ENCODE measurements at regions not wholly inside any gene's neighbourhood (a gene's known extent, or its start where the extent isn't known, plus 50 kb on each side); places are given as distances from the start of the nearest gene placed in this dataset.
A peak's percentile ranks its signal among the peaks of the same experiment; 100 is the strongest.
"Not testable (repeated sequence)": the region's sequence is repeated elsewhere in the genome, so short reads cannot be mapped to it uniquely, and the experiment has no call there.

DNA sequence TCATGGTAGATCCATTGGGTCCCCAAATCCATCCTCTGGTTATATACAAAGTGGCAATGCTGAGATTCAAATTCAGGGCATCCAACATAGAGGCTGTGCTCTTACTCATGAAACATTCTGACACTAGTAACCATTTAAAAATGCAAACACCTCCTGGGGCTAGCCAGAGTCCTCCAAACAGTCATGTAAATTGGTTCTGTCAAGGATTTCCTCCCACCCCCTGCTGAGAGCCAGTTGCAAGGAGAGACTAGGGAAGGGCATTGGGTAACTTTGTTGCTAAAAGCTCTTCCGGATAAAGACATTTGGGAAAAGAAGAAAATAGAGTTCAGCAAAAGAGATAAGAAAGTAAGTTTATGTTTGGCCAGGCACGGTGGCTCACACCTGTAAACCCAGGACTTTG, 58.3 kb downstream of the ART5 start:
- H3K27ac ChIP-seq (ENCODE audit: extremely low read length, insufficient read depth, low read length); H4K20me1 ChIP-seq (ENCODE audit: insufficient read depth, low read length); POLR2A ChIA-PET; H2AFZ ChIP-seq (ENCODE audit: low read length); DNase-seq (ENCODE audit: low spot score); H3K9me3 ChIP-seq (ENCODE audit: low read length); ATAC-seq; in situ Hi-C loops (cut with HindIII; ENCODE audit: extremely low pct_ligation_motif_present, low pct_unique_long_range_greater_than_20kb); H3K4me1 ChIP-seq (ENCODE audit: insufficient read depth, low read length); H3K27me3 ChIP-seq (ENCODE audit: control insufficient read depth in 1 of 2, insufficient read depth in 2 of 2, low read length in 2 of 2); H3K36me3 ChIP-seq (replicated peaks in 1 of 2; ENCODE audit: control insufficient read depth in 1 of 2, insufficient read depth in 2 of 2, low read length in 2 of 2); intact Hi-C loops (cut with micrococcal nuclease; ENCODE audit: unreplicated experiment); CTCF ChIA-PET (ENCODE audit: low intra/inter-chr PET ratio, low total read pairs); H3K4me2 ChIP-seq (ENCODE audit: low read depth, low read length); H3K9ac ChIP-seq (ENCODE audit: insufficient read depth, low read depth, low read length); FAIRE-seq; H3K79me2 ChIP-seq (ENCODE audit: insufficient read depth, low read length); BruUV-seq (replicated peaks); H3K4me3 ChIP-seq (replicated peaks in 1 of 3; ENCODE audit: insufficient read depth in 1 of 3, low read depth in 2 of 3, low read length in 3 of 3): not testable (repeated sequence)
- 30% methylated on average over 2 of the region's 2 CpGs for WGBS (ENCODE audit: low lambda C conversion rate)

DNA sequence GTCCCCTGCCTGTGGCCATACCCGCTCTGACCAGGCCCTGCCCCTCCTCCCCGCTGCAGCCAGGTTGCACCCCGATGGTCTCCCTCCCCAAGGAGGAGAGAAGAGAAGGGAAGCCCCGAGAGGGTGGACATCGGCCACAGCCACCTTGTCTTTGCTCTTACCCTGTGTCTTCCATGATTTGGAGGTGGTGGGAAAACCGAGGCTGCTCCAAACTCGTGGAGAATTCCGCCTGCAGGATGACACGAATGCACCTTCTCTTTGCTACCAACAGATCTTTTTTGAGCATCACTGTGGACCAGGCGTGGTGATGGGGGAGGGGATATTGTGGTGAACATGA, 60.4 kb downstream of the ART5 start:
- in situ Hi-C loops (cut with HindIII; ENCODE audit: extremely low pct_ligation_motif_present, low pct_unique_long_range_greater_than_20kb); H3K4me3 ChIP-seq (replicated peaks in 1 of 3; ENCODE audit: insufficient read depth in 1 of 3, low read depth in 2 of 3, low read length in 3 of 3); H2AFZ ChIP-seq (ENCODE audit: low read length); H3K4me2 ChIP-seq (ENCODE audit: low read depth, low read length); H3K9me3 ChIP-seq (ENCODE audit: low read length); FAIRE-seq; H4K20me1 ChIP-seq (ENCODE audit: insufficient read depth, low read length); BruUV-seq (replicated peaks); H3K79me2 ChIP-seq (ENCODE audit: insufficient read depth, low read length); H3K9ac ChIP-seq (ENCODE audit: insufficient read depth, low read depth, low read length); CTCF ChIA-PET (ENCODE audit: low intra/inter-chr PET ratio, low total read pairs); POLR2A ChIA-PET; intact Hi-C loops (cut with micrococcal nuclease; ENCODE audit: unreplicated experiment); DNase-seq (ENCODE audit: low spot score); ATAC-seq; H3K4me1 ChIP-seq (ENCODE audit: insufficient read depth, low read length); H3K36me3 ChIP-seq (replicated peaks in 1 of 2; ENCODE audit: control insufficient read depth in 1 of 2, insufficient read depth in 2 of 2, low read length in 2 of 2); H3K27ac ChIP-seq (ENCODE audit: extremely low read length, insufficient read depth, low read length); H3K27me3 ChIP-seq (ENCODE audit: control insufficient read depth in 1 of 2, insufficient read depth in 2 of 2, low read length in 2 of 2): not testable (repeated sequence)
- 12% methylated on average over 8 of the region's 10 CpGs for WGBS (ENCODE audit: low lambda C conversion rate)

DNA sequence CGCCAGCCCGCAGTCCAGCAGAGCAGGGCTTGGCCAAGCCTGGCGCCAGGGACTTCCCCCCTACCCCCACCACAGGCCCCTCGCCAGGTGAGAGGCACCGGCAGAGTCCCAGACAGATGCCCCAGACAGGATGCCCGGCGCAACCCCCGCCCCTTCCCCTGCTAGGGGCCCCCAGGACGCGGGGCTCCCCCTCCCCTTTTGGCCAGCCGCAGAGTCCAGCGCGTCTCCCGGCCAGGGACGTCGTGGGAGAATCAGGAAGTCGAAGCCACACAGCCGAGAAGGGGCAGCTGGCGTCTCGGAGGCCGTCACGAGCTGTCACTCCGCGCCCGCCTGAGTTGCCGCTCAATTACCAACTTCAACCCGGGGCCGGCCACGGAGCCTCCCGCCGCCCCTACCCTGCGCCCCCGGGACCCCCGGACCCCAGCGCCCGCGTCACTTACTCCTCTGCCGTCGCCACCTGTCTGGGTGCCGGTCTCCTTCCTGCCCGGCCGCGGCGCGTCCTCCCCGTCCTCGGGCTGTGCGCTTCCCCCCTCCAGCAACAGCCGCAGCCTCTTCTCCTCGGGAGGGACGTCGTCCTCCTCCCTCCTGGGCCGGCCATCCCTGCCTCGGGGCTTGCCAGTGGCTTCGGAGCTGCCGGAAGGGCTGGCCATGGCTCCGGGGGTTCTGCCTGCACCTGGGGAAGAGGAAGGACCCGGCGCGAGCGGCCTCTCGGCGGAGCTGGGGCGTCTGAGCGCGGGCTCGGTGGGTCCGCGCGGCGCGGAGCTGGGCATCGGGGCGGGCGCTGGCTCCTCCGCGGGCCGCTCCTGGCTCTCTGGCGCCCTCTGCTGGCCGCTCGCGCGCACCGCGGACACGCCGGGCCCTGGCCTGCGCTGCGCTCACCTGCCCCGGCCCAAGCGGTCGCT, 61.1 kb downstream of the ART5 start:
- intact Hi-C loops (cut with micrococcal nuclease; ENCODE audit: unreplicated experiment); H3K4me1 ChIP-seq (ENCODE audit: insufficient read depth, low read length); H3K9me3 ChIP-seq (ENCODE audit: low read length); FAIRE-seq; POLR2A ChIA-PET; H3K27ac ChIP-seq (ENCODE audit: extremely low read length, insufficient read depth, low read length); H3K27me3 ChIP-seq (ENCODE audit: control insufficient read depth in 1 of 2, insufficient read depth in 2 of 2, low read length in 2 of 2); H3K9ac ChIP-seq (ENCODE audit: insufficient read depth, low read depth, low read length); CTCF ChIA-PET (ENCODE audit: low intra/inter-chr PET ratio, low total read pairs); BruUV-seq (replicated peaks); H2AFZ ChIP-seq (ENCODE audit: low read length); DNase-seq (ENCODE audit: low spot score); H3K36me3 ChIP-seq (replicated peaks in 1 of 2; ENCODE audit: control insufficient read depth in 1 of 2, insufficient read depth in 2 of 2, low read length in 2 of 2); H4K20me1 ChIP-seq (ENCODE audit: insufficient read depth, low read length); H3K79me2 ChIP-seq (ENCODE audit: insufficient read depth, low read length); in situ Hi-C loops (cut with HindIII; ENCODE audit: extremely low pct_ligation_motif_present, low pct_unique_long_range_greater_than_20kb): not testable (repeated sequence)
- Histone ChIP-seq H3K4me2 (ENCODE audit: low read depth, low read length) (0 out of 2 replicates have a peak overlapping the region, but pooled peaks have one; percentile 27), H3K4me3 (replicated peaks in 1 of 3; ENCODE audit: insufficient read depth in 1 of 3, low read depth in 2 of 3, low read length in 3 of 3) (peak overlapping the region in 1 of 3 experiments; percentile 28; a peak in 2 of 6 replicates)
- WGBS (ENCODE audit: low lambda C conversion rate): 6% methylated on average over 9 of the region's 92 CpGs
- peak; percentile 80 for ATAC-seq
- TF ChIP-seq STAG1 (CRISPR knock-in tag; IDR thresholded peaks at IDR 0.05) (peak; percentile 53), CTCF (CRISPR knock-in tag; IDR thresholded peaks at IDR 0.05) (peak; percentile 54), ZNF777 (CRISPR knock-in tag; IDR thresholded peaks at IDR 0.05) (peak; percentile 69), ZNF121 (CRISPR knock-in tag; IDR thresholded peaks at IDR 0.05) (peak; percentile 91)

Data from HepG2 (cell line).